OCI-LY1 (cell line): ENCODE measurements at regions not wholly inside any gene's neighbourhood (a gene's known extent, or its start where the extent isn't known, plus 50 kb on each side); places are given as distances from the start of the nearest gene placed in this dataset.

Experiments used
- H2AFZ ChIP-seq: fragments of 200-600 bp; sonication (generic), shearing (Covaris generic); 2 replicates; pipeline ENCODE4 v1.6.0; 2014; ENCODE audit warnings: antibody characterized with exemption, mild to moderate bottlenecking, low read length
- H3F3A ChIP-seq: fragments of 200-600 bp; sonication (generic), shearing (Covaris generic); 2 replicates; pipeline ENCODE4 v1.6.0; 2014; ENCODE audit warnings: mild to moderate bottlenecking, antibody characterized with exemption, low read length, moderate library complexity; ENCODE audit not compliant: insufficient read depth
- H3K27ac ChIP-seq: fragments of 200-600 bp; sonication (generic); 2 replicates; pipeline ENCODE4 v1.5.1; 2014; ENCODE audit warnings: low read length, mixed run types, mild to moderate bottlenecking, low read depth; ENCODE audit not compliant: poor library complexity, severe bottlenecking
- H3K27me3 ChIP-seq: fragments of 200-600 bp; sonication (generic); 2 replicates; pipeline ENCODE4 v1.6.0; 2014; ENCODE audit warnings: antibody characterized with exemption, mild to moderate bottlenecking, low read length, moderate library complexity; ENCODE audit not compliant: insufficient read depth
- H3K36me3 ChIP-seq: fragments of 200-600 bp; sonication (generic); 2 replicates; pipeline ENCODE4 v1.6.1; 2014; ENCODE audit warnings: mild to moderate bottlenecking, antibody characterized with exemption, low read length, moderate library complexity, mixed read lengths; ENCODE audit not compliant: insufficient read depth
- H3K4me1 ChIP-seq: fragments of 200-600 bp; sonication (generic); 2 replicates; pipeline ENCODE4 v1.5.1; 2014; ENCODE audit warnings: mild to moderate bottlenecking, low read length, moderate library complexity; ENCODE audit not compliant: insufficient read depth, severe bottlenecking
- H3K4me2 ChIP-seq: fragments of 200-600 bp; sonication (generic), shearing (Covaris generic); 2 replicates; pipeline ENCODE4 v1.6.1; 2014; ENCODE audit warnings: low read length
- H3K4me3 ChIP-seq: fragments of 200-600 bp; sonication (generic); 2 replicates; pipeline ENCODE4 v1.5.1; 2014; ENCODE audit warnings: low read length, low read depth, mild to moderate bottlenecking, mixed read lengths; ENCODE audit not compliant: poor library complexity, severe bottlenecking
- H3K79me2 ChIP-seq: fragments of 200-600 bp; shearing (Covaris generic); 2 replicates; pipeline ENCODE4 v1.6.1; 2016; ENCODE audit warnings: mixed run types, low read length, mixed read lengths; ENCODE audit not compliant: insufficient read depth
- H3K9ac ChIP-seq: fragments of 200-600 bp; sonication (generic), shearing (Covaris generic); 2 replicates; pipeline ENCODE4 v1.6.1; 2014; ENCODE audit warnings: mild to moderate bottlenecking, low read length, mixed read lengths
- H3K9me2 ChIP-seq: fragments of 200-600 bp; sonication (generic), shearing (Covaris generic); 2 replicates; pipeline ENCODE4 v1.6.1; 2014; ENCODE audit warnings: low read depth, mild to moderate bottlenecking, low read length, mixed read lengths
- H3K9me3 ChIP-seq: fragments of 200-600 bp; shearing (Covaris generic); 2 replicates; pipeline ENCODE4 v1.6.1; 2014; ENCODE audit warnings: low read length, mixed read lengths
- H4K20me1 ChIP-seq: fragments of 200-600 bp; sonication (generic), shearing (Covaris generic); 2 replicates; pipeline ENCODE4 v1.6.0; 2016; ENCODE audit warnings: mild to moderate bottlenecking, low read length; ENCODE audit not compliant: insufficient read depth
- EZH2 ChIP-seq: fragments of 200-600 bp; sonication (generic), shearing (Covaris generic); IDR thresholded peaks from 2 replicates; pipeline ENCODE4 v1.8.0; 2017; ENCODE audit warnings: borderline replicate concordance, mixed run types, mild to moderate bottlenecking, antibody characterized with exemption, low read length, moderate library complexity, mixed read lengths
- TF ChIP-seq, protein P1 (sequence below): fragments of 200-600 bp; sonication (generic), shearing (Covaris generic); IDR thresholded peaks from 2 replicates; pipeline ENCODE4 v1.5.1; 2017; ENCODE audit warnings: mild to moderate bottlenecking, antibody characterized with exemption, low read length, moderate library complexity, mixed read lengths

DNA sequence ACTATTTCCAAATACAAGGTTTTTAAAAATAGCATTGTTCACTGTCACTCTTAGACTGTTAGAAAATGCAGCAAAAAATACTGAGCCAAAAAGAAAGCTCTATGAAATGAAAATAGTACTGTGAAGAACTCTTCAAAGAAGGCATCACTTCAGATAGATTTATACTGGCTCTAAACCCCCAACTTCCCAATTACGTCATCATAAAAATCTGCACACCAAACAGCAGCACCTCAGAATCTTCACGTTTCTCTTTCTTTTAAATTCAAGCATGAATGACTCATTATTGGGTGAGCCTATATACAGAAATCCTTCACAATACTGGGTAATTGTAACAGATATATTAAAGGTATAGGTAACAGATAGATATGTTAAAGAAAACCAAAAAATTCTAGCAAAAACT is 208.4 kb upstream of the HTR1E start:
- no peak for TF ChIP-seq EZH2
- TF ChIP-seq, protein P1, sequence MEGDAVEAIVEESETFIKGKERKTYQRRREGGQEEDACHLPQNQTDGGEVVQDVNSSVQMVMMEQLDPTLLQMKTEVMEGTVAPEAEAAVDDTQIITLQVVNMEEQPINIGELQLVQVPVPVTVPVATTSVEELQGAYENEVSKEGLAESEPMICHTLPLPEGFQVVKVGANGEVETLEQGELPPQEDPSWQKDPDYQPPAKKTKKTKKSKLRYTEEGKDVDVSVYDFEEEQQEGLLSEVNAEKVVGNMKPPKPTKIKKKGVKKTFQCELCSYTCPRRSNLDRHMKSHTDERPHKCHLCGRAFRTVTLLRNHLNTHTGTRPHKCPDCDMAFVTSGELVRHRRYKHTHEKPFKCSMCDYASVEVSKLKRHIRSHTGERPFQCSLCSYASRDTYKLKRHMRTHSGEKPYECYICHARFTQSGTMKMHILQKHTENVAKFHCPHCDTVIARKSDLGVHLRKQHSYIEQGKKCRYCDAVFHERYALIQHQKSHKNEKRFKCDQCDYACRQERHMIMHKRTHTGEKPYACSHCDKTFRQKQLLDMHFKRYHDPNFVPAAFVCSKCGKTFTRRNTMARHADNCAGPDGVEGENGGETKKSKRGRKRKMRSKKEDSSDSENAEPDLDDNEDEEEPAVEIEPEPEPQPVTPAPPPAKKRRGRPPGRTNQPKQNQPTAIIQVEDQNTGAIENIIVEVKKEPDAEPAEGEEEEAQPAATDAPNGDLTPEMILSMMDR = no peak
- H3K27me3 ChIP-seq = no peaks in the 10 kb centered on the region
- H3K9me2 ChIP-seq = no peaks in the 10 kb centered on the region
- H3K4me1 ChIP-seq = no peaks in the 10 kb centered on the region
- no peaks in the 10 kb centered on the region for H3K79me2 ChIP-seq
- H3K4me2 ChIP-seq = no peak overlapping the region
- H3K9ac ChIP-seq = no peak overlapping the region
- H2AFZ ChIP-seq = no peak overlapping the region
- H3F3A ChIP-seq = no peaks in the 10 kb centered on the region
- no peak overlapping the region for H3K27ac ChIP-seq
- H3K36me3 ChIP-seq = no peaks in the 10 kb centered on the region
- H3K9me3 ChIP-seq = no peaks in the 10 kb centered on the region
- no peak overlapping the region for H3K4me3 ChIP-seq
- no peaks in the 10 kb centered on the region for H4K20me1 ChIP-seq

GRCh38 chr6:86724695-86725094 is 212.6 kb upstream of the HTR1E start:
- Histone ChIP-seq H4K20me1 (no peaks in the 10 kb centered on the region), H3K27me3 (no peaks in the 10 kb centered on the region), H3K4me1 (no peaks in the 10 kb centered on the region), H3K27ac (no peak overlapping the region), H3K79me2 (no peaks in the 10 kb centered on the region), H3K9me3 (no peaks in the 10 kb centered on the region), H3K4me3 (no peak overlapping the region), H3K36me3 (no peaks in the 10 kb centered on the region), H3K9ac (no peak overlapping the region), H3K4me2 (no peak overlapping the region), H3F3A (no peaks in the 10 kb centered on the region), H2AFZ (no peak overlapping the region), H3K9me2 (no peaks in the 10 kb centered on the region)
- no peak for TF ChIP-seq EZH2
- TF ChIP-seq, protein P1 = no peak

DNA sequence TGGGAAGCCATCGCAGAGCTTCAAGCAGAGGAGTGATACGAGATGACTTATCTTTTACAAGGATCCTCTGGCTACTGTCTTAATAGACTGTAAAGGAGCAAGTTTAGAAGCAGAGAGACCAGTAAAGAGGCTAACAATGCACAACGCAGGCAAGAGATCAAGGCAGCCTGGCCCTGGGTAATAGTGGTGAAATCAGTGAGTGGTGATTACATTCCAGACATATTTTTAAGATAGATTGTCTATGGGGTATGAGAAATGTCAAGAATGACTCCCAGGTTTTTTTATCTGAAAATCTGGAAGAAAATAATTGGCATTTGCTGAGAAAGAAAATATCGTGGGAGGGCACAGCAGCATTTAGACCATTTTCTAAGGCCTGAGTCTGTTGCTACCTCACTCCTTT is 213.6 kb upstream of the HTR1E start:
- Histone ChIP-seq H3K79me2 (no peaks in the 10 kb centered on the region), H3K4me2 (no peak overlapping the region), H2AFZ (no peak overlapping the region), H3K4me1 (no peaks in the 10 kb centered on the region), H3K9me3 (no peaks in the 10 kb centered on the region), H3K9me2 (no peaks in the 10 kb centered on the region), H3K4me3 (no peak overlapping the region), H3K9ac (no peak overlapping the region), H3K27ac (no peak overlapping the region), H3K36me3 (no peaks in the 10 kb centered on the region), H3K27me3 (no peaks in the 10 kb centered on the region), H4K20me1 (no peaks in the 10 kb centered on the region), H3F3A (no peaks in the 10 kb centered on the region)
- no peak for TF ChIP-seq EZH2
- TF ChIP-seq, protein P1 = no peak
